Inflammatory macrophage treated with lipopolysaccharide for 1 hour (primary cell): ENCODE measurements at regions not wholly inside any gene's neighbourhood (a gene's known extent, or its start where the extent isn't known, plus 50 kb on each side); places are given as distances from the start of the nearest gene placed in this dataset.

Source experiments
- DNase-seq, 2 donors: peaks; one replicate each; pipeline ENCODE4 v3.0.0-alpha.2; 2020 to 2022

DNA sequence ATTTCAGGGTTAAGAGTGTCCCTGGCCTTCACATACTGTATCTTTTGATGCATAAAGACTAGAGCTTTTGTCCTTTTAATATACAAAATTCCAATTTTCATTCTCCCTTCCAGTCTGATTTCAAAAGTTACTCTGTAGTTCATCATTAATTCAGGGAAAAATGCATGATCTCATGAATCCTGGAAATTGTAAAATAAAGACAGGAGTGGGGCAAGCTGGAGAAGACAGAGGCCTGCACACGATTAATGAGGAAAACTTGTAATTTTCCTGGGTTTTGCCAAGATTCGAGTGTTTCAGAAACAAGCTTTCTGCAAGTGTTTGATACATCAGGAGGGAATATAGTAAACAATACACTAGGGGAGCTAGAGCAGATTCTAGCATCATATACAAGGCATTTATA, 947.9 kb downstream of the FAT4 start:
- no peak for DNase-seq

DNA sequence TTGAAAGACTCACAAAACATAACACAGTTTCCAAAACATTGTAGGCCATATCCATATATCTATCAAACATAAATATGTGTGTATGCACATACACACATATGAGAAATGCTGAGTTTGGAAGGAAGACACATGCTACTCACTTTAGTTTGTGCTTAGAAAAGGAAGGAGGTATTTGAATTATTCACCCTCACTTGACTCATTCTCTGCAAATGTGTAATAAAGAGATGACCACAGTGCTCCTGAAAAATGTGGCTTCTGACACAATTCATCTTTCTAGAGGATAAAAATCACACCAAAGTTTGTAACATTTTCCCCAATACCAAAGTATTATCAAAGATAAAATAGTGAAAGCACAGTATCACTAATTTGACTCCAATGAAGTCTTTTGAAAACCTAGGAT, 950.1 kb downstream of the FAT4 start:
- no peak for DNase-seq

DNA sequence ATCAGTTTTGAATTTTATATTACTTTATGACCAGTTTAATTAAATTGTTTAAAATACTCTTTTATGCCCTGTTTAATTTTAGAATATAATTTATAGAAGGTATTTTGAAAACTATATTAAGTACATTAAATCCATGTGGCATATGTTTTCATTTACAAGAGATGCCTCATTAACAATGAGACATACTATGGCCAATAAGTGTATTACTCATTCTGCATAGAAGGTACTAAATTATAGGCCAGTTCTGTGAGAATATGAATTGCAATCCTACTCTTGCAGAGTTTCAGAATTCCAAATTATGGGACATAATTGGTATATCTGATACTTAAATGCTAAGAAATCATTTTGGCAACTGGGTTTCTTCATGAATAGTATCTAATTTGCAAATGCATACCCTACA, 951.1 kb downstream of the FAT4 start:
- DNase-seq, result no peak

DNA sequence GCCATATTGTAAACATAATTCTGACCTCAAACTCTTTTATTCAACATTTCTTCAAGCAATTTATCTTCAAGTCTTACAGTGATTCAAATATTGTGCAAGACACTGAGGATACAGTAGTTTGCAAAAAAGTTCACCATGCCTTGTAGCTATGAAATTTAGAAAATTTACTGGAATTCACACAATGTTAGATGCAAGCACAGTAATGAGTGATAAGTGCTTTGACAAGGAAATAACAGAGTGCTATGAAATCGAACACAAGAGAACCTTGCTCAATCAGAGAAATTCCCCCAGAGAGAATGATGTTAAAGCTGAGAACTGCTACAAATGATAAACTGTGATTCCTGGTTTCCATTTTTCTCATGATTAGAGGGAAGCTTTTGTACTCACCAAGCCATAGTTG, 952.9 kb downstream of the FAT4 start:
- peak in 1 of 2 donors; percentile 2 for DNase-seq

DNA sequence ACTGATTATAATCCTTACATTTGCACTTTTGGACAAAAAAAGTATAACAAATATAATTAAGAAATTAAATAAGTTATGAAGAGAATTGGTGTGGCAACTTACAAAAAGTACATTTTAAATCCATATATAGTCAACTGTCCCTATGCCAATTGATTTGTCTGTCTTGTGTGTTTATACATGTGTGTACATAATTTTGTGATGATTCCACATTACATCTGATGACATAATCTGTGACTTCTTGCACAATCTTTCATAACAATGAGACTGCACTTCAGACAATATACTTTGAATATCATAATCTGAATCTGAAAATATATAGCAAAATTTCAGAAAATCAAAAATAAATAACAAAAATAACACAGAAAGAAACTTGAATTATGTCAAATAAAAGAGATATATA, 953.4 kb downstream of the FAT4 start:
- no peak for DNase-seq

DNA sequence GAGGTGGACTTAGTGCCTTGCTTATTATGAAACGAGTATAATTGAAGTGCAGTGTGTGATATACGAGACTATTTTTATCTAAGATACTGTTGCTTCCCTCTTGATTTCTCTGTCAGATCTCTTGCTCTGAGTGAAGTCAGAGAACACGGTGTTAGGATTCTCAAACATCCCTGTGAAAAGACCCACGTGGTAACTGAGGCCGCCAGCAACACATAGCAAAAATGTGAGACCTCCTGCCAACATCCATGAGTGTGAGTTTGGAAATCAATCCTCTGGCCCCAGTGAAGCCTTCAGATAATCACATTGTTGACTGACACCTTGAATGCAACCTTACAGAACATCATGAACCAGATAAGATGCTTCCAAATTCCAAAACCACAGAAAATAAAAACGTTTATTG, 954.4 kb downstream of the FAT4 start:
- DNase-seq, result no peak

DNA sequence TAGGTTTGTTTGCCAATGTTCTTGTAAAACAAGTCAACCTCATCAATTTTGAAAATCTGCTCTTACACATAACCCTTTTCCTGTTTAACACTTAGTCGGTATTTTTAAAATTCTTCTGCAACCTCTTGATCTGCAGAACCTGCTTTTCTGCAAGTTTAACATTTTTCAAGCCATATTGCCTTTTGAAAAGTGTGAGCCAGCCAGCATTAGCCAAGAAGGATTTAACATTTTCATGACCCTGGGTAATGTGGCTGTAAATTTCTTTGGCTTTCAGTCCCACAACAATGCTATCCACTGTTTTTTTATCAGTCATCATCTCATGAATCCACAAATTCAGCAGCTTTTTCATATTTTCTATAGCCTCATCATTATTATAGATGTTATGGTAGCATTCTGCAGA, 956.5 kb downstream of the FAT4 start:
- no peak for DNase-seq

DNA sequence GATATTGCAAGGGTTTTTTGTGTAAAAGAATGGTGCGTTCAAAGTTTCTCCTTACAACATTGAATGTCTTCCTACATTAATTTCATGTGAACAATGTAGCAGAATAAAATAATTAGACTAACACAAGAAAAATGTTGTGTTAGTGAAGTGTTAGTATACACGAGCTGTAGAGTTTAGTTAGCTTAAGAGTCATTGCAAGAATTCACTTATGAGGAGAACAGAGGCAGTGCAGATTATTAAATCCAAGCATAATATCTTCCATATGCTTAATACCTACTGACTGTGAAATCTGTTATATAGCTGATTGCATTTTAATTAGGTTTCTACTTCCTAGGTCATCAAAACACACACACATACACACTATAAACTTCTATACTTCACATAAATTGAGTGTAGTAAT, 959.0 kb downstream of the FAT4 start:
- no peak for DNase-seq

DNA sequence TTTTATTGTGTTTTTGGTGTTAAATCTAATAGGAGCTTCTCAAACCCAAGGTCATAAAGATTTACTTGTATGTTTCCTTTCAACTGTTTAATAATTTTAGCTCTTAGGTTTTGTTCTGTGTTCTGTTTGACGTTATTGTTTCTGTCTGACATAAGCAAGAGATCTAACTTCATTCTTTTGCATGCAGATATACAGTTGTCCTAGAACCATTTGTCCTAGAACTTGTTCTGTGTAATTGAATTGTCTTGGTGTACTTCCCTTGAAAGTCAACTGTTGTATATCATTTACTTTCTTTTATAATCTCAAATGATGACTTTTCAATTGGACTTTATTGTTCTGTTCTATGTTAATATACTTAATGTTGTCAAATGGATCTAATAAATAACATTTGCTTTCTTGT, 977.1 kb downstream of the FAT4 start:
- DNase-seq, result no peak

DNA sequence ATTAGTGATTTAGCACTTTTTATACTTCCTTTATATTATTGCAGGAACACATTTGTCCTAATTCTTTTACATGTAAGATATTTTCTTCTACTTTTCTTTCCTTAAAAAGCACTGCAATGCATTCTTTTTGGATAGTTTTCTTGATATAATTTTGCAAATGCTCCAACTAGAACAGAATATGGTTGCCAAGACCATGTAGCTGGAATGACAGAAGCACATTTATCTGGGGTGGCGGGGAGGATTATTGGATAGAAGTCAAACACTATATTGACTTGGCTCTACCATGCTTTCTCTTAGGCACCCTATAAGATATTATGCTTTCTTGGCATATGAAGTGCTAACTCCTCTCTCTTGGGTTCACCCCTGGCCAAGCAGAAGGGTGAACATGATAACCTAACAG, 983.5 kb downstream of the FAT4 start:
- DNase-seq, result no peak

DNA sequence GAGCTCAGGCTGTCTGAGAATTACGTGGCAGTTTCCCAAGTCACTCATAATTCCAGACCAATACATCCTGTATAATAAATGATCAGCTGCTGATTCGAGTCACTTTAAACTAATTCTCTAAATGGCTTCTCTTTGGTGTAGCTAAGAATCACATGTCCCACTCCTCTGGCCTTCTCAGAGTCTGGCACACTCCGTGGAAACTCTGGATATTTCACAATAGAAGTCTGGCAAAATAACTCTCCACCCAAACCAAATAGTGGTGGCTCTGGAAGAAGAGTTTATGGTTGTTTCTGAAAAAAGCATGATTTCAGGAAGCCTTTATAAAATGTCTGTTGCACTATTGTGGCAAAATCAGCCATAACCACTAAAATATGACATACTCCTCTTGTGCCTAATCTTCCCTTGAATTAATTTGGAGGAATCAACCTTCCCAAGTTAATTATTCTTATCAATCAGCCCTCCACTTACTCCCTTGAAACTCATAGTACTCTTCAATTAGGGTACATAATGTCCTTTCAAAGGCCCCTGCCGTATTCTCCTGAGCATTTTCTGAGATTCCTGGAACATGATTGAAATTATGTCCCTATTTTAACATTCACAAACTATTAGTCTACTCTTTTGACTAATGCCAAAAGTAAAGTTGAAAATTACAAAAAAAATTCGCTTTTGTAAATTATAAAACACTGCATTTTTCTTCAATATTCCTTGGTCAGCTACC, 991.6 kb downstream of the FAT4 start:
- no peak for DNase-seq

DNA sequence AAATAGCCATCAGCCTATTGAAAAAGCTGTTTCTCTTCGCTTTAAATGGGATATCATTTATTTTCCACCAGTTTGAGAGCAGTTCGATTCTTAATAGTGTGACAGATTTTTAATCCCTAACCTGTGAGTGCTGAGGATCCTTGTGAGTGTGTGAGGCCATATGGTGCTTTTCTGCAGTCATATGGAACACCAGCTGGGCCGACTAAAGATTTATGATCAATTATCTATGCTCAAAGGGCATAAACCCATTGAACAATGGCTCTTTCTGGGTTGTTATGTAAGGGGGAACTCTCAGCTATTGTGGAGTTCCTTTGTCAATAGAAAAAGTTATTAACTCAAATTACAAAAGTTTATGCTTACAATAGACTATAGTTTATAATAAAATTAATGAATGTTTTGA, 1003.6 kb downstream of the FAT4 start:
- no peak for DNase-seq

DNA sequence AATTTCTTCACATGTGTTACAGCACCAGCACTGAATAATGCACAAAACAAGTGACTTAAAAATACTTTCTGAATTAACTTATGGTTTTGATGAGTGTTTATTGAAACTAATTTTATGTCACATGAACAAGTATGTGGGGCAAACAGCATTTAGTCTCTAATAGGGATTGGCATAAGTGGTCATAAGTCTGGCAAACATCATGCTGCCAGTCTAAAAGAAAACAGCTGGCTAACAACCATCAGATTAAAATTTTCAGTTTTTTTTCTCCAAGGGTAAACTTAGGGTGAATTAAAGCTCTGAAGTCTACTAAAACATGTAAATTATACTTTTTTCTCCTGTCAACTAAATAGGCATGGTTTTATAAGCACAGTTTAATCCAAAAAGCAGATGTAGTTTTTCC, 1014.2 kb downstream of the FAT4 start:
- DNase-seq, result no peak

DNA sequence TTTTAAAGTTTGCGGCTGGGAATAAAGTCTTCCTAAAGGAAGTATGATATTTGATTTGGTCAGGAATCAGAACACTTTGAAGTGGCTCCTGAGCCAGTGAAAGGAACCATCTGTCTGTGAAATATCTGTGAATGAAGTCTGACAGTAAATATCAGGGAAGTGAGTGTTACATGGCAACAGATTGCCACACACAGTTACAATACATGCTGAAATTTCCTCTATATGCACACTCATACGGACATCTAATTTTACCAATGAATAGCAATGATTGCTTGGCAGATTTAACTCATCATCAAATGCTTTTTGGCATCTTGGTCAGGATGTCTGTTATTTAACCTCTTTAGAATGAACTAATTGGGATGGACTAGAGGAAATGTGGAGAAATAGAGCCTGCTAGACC, 1023.8 kb downstream of the FAT4 start:
- no peak for DNase-seq

DNA sequence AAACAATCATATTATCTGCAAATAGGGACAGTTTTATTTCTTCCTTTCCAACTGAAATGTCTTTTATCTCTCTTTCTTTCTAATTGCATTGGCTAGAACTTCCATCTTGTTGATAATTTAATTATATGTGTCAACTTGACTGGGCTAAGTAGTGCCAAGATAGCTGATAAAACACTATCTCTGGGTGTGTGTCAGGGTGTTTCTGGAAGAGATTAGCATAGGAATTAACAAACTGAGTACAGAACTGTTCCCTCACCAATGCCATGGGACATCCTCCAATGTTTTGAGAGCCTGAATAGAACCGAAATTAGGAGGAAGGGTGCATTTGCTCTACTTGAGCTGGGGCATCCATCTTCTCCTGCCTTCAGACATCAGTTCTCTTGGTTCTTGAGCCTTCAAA, 1027.2 kb downstream of the FAT4 start:
- DNase-seq, result no peak

DNA sequence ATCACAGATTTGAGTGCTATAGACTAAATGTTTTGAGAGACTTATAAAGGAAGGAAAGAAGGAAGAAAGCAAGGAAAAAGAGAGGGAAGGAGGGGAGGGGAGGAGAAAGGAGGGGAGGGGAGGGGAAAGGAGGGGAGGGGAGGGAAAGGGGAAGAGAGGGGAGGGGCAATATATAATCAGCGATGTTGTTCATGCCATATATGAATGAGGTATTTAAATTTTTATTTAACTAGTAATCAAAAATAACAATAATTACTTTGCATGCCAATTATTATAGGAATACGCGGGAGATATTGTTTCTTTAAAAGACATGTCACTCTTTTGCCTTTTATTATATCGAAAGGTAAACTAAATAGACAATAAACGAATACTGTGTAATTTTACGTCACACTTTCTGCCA, 1029.7 kb downstream of the FAT4 start:
- DNase-seq, result no peak

DNA sequence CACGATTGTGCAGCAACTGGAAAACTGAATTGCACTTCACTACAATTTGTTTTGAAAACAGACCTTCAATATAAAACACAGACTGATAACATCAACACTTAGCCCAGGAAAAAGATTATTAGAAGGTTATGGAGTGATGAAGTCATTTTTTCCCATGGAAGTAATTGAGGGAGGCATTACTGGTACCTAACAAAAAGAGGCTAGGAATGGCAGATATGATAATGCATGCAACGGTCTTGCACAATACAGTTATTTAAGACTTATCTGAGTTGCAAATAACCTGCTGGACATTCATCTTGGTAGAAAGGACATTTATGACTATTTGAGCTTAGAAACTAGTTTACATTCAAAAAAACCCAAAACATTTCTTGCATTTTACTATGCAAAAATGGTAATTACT, 1031.9 kb downstream of the FAT4 start:
- DNase-seq, result no peak

DNA sequence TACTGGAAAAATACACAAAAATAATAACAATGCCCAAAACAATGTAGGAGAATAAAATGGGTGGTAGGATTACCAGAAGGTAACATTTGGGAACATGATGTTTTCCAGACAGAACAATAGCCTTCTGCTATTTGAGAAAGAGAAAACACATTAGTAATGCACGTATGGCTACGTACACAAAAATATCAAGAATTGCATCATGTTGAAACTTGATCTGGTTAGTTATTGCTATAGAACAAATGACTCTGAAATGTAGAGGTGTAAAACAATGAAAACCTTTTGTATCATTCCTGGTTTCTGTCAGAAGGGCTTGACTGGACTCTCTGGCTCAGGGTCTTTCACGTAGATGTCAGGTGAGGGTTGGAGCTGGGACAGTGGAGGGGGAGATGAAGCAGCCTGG, 1040.0 kb downstream of the FAT4 start:
- DNase-seq, result no peak

DNA sequence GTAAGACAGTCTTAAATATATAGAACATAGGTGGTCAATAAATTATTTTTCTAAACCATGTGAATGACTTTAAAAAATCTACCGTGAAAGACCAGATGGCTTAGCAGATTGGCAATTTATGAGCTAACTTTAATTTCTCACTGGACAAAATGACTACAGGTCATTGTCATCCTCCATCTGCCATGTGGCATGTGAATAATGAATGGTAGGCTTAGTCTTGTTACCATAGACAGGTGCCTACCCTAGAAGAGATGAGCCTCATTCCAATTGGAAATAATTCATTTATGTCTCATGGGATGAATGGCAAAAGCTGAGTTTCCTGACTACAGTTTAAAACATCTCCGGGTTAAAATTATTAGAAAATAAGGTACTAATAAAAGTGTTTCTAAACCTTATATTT, 1043.3 kb downstream of the FAT4 start:
- DNase-seq, result no peak

DNA sequence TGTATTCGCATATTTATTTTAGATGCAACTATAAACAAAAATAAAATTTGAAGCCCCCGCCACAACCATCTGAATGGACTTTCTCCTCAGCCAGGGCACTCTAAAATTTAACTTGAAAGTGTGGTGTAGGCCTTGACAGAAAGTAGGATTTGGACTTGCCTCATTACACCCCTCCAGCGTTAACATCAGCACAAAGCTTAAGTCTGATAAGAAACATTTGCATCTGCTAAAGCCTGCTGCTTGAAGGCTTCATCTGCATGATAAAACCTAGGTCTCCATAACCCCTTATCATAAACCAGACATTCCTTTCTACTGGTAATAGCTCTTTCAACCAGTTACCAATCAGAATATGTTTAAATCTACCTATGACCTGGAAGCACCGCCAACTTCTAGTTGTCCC, 1046.5 kb downstream of the FAT4 start:
- DNase-seq, result no peak

DNA sequence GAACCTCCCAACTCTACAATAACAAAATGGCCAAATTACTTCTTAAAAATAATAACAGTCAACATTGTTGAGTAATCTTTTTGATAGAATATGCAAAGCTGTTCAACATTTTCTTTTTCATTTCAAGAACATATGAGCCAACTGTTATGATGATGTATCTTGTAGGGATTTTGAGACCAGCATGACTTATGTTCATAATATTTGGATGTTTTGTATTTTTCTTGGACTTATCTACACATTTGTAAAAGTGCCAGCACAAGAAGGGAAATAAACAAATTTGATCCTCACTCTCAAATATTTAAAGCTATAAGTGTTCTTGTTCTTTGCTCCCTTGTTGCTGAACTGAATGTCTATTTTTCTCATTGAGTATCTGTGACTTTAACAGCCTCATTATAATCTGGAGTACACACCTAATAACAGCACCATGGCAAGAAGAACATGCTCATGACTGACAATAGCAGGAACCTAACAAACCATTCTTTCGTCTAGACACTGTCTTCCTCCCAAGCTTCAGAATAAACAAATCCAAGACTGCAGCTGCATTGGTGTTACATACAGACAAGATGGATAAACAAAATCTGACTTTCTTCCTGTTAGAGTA, 1049.7 kb downstream of the FAT4 start:
- no peak for DNase-seq

DNA sequence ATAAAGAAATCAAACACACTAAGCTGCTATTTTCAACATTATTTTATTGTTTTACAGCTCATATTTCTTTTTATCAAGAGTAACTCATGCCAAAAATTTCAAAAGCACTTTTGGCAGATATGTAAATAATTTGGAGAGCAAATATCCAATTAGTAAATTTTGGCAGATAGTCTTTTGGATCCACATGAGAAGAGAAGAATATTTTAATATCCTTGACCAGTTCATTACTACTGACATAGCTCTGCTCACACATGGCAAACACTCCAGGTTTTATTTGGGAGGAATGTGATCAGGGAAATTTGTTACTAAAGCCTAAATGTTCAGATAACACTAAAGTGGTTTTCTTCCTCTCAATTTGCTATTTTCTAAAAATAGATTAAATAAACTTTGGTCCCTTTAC, 1054.3 kb downstream of the FAT4 start:
- no peak for DNase-seq

DNA sequence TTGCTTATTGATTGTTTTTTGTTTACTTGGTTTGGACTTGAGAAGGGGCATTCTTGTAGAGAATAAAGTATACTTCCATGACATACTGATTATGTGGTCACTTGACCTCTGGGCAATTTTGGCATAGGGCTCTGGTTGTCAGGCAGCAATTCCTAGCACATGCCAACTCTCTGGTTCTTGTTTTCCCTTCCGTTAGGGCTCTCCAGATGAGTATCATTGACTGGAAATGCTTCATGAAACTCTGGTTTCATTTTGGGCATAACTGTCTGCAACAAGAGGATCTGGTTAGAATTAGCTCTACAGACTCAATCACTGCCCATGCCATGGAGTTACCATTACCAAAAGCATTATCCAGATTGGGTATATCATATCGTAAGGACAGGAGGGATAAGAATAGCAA, 1057.9 kb downstream of the FAT4 start:
- DNase-seq, result no peak

DNA sequence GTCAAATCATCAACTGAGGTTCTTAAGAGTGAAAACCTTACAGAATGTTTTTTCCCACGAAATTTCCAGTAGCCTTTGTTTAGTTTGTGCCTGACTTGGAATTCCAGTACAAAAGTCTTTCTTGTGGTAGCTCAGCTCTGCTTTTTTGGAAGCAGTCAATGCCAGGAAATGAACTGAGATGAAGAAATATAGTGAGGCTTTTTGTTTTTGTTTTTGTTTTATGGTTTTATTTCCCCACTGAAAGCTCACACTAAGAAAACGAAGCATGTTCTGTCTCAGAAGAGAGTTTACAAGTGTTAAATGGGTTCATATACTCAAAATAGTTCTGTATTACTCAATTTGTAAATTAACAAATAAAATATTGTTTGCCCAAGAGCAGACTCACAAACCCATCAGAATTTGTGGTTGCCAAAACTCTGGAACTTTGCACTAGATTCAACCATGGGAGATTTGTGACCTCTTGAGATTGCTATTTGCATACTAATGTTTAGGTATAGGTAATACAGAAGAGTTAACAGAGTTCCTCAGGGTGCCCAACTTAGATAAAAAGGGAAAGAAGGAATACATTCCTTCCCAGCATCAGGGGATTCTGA, 1060.8 kb downstream of the FAT4 start:
- DNase-seq, result no peak

DNA sequence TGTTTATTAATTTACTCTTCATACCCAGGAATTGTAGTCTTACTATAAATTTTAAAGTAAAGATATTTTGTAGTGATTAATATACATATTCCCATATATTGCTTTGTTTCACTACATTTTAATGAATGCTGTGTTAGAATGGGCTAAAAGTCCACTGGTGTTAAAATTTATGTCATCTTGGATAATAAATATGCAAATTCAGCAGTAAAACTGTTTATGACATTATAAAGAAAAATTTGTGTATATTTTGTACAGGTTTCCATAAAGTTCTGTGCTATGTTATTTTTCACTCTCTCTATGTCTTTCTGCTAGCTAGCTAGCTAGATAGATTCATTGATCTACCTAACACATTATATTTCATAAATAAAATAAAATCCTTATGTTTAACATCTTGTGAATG, 1071.2 kb downstream of the FAT4 start:
- DNase-seq, result no peak
